GM10266 (cell line): ENCODE measurements at regions not wholly inside any gene's neighbourhood (a gene's known extent, or its start where the extent isn't known, plus 50 kb on each side); places are given as distances from the start of the nearest gene placed in this dataset.

Experiments used
- DNase-seq: peaks from one replicate; pipeline ENCODE4 v3.0.0; 2012; ENCODE audit errors: extremely low spot score
- CTCF ChIP-seq: IDR thresholded peaks from 2 replicates; pipeline ENCODE4 v1.5.1; 2012; ENCODE audit warnings: mild to moderate bottlenecking, low read depth; ENCODE audit not compliant: control insufficient read depth, insufficient read depth; ENCODE audit errors: missing control alignments

- no peak for DNase-seq
- TF ChIP-seq CTCF, result no peak
These were observed 204.6 kb upstream of the TMPRSS15 start for GRCh38 chr21:18608226-18608625.

- TF ChIP-seq CTCF, result no peak
- DNase-seq, result no peak
These were observed 210.7 kb upstream of the TMPRSS15 start for GRCh38 chr21:18614303-18614702.

GRCh38 chr21:18617291-18617690 lies 213.7 kb upstream of the TMPRSS15 start:
- no peak for TF ChIP-seq CTCF
- DNase-seq, result no peak

- no peak for TF ChIP-seq CTCF
- no peak for DNase-seq
These were observed 216.9 kb upstream of the TMPRSS15 start for GRCh38 chr21:18620436-18620835.

GRCh38 chr21:18622383-18622782 lies 218.8 kb upstream of the TMPRSS15 start:
- TF ChIP-seq CTCF, result no peak
- DNase-seq, result no peak

- no peak for DNase-seq
- TF ChIP-seq CTCF, result no peak
These were observed 226.9 kb upstream of the TMPRSS15 start for GRCh38 chr21:18630446-18630845.

GRCh38 chr21:18636897-18637296 lies 233.3 kb upstream of the TMPRSS15 start:
- no peak for TF ChIP-seq CTCF
- no peak for DNase-seq
